Spinal cord (tissue), 9 donors: ENCODE measurements at regions not wholly inside any gene's neighbourhood (a gene's known extent, or its start where the extent isn't known, plus 50 kb on each side); places are given as distances from the start of the nearest gene placed in this dataset.
A peak's percentile ranks its signal among the peaks of the same experiment; 100 is the strongest.

ENCODE experiments used
- DNase-seq, 6 donors: peaks; one replicate each; pipeline versions ENCODE4 v3.0.0 to v3.0.0-alpha.2; 2013 to 2015; ENCODE audit warnings: low spot score in 6 of 6, low read depth in 4 of 6
- H3K27ac ChIP-seq: one replicate; pipeline ENCODE4 v1.5.1; 2013; ENCODE audit warnings: low read depth, low read length, control low read depth
- H3K27me3 ChIP-seq: one replicate; pipeline ENCODE4 v1.6.1; 2013; ENCODE audit warnings: low read length; ENCODE audit not compliant: control insufficient read depth, insufficient read depth
- H3K36me3 ChIP-seq: one replicate; pipeline ENCODE4 v1.6.1; 2013; ENCODE audit warnings: low read length; ENCODE audit not compliant: control insufficient read depth, insufficient read depth
- H3K4me1 ChIP-seq: one replicate; pipeline ENCODE4 v1.6.1; 2013; ENCODE audit warnings: low read length; ENCODE audit not compliant: control insufficient read depth, insufficient read depth
- H3K4me3 ChIP-seq: one replicate; pipeline ENCODE4 v1.5.1; 2013; ENCODE audit warnings: low read depth, low read length, control low read depth
- H3K9me3 ChIP-seq: one replicate; pipeline ENCODE4 v1.6.1; 2013; ENCODE audit warnings: low read length; ENCODE audit not compliant: control insufficient read depth, insufficient read depth
- WGBS: methylation state at CpG from one replicate; pipeline ENCODE4 v1.1.5; 2013; ENCODE audit warnings: missing lambda C conversion rate; ENCODE audit not compliant: insufficient coverage; 5-methylcytosine and 5-hydroxymethylcytosine counted together
- donor health status: healthy.

- Histone ChIP-seq H3K4me3 (no peak overlapping the region), H3K4me1 (no peaks in the 10 kb centered on the region), H3K9me3 (no peaks in the 10 kb centered on the region), H3K27me3 (no peaks in the 10 kb centered on the region), H3K27ac (no peak overlapping the region), H3K36me3 (no peaks in the 10 kb centered on the region)
- WGBS, result 76% methylated on average over 9 of the region's 13 CpGs
- peak in 1 of 6 donors; percentile 57 for DNase-seq
Measured at GRCh38 chr13:111861766-111862366, 205.1 kb upstream of the SOX1 start.

GRCh38 chr13:111862836-111863815, 203.8 kb upstream of the SOX1 start:
- no peak overlapping the region for H3K4me3 ChIP-seq
- H3K27ac ChIP-seq, result no peak overlapping the region
- H3K36me3 ChIP-seq, result no peaks in the 10 kb centered on the region
- peaks cover 2% of the 10 kb centered on the region for H3K9me3 ChIP-seq
- no peak for DNase-seq
- H3K4me1 ChIP-seq, result no peaks in the 10 kb centered on the region
- no peaks in the 10 kb centered on the region for H3K27me3 ChIP-seq
- WGBS, result 90% methylated on average over 20 of the region's 33 CpGs

GRCh38 chr13:111864566-111864965, 202.4 kb upstream of the SOX1 start:
- no peaks in the 10 kb centered on the region for H3K36me3 ChIP-seq
- H3K4me3 ChIP-seq, result no peak overlapping the region
- 100% methylated on average over 4 of the region's 12 CpGs for WGBS
- H3K27me3 ChIP-seq, result no peaks in the 10 kb centered on the region
- H3K4me1 ChIP-seq, result no peaks in the 10 kb centered on the region
- H3K27ac ChIP-seq, result no peak overlapping the region
- peaks cover 2% of the 10 kb centered on the region for H3K9me3 ChIP-seq
- no peak for DNase-seq

GRCh38 chr13:111865046-111865445, 201.9 kb upstream of the SOX1 start:
- Histone ChIP-seq H3K27ac (no peak overlapping the region), H3K36me3 (no peaks in the 10 kb centered on the region), H3K4me3 (no peak overlapping the region), H3K4me1 (no peaks in the 10 kb centered on the region), H3K27me3 (no peaks in the 10 kb centered on the region), H3K9me3 (peaks cover 2% of the 10 kb centered on the region)
- 80% methylated on average over 6 of the region's 7 CpGs for WGBS
- no peak for DNase-seq

GRCh38 chr13:111865826-111866225, 201.1 kb upstream of the SOX1 start:
- Histone ChIP-seq H3K27me3 (no peaks in the 10 kb centered on the region), H3K4me3 (no peak overlapping the region), H3K4me1 (no peaks in the 10 kb centered on the region), H3K27ac (no peak overlapping the region), H3K36me3 (no peaks in the 10 kb centered on the region), H3K9me3 (peaks cover 2% of the 10 kb centered on the region)
- 90% methylated on average over 7 of the region's 8 CpGs for WGBS
- DNase-seq, result no peak

- Histone ChIP-seq H3K36me3 (no peaks in the 10 kb centered on the region), H3K27me3 (no peaks in the 10 kb centered on the region), H3K27ac (no peak overlapping the region), H3K9me3 (peaks cover 2% of the 10 kb centered on the region), H3K4me3 (no peak overlapping the region), H3K4me1 (no peaks in the 10 kb centered on the region)
- no peak for DNase-seq
- WGBS, result 97% methylated on average over 4 of the region's 11 CpGs
Measured at GRCh38 chr13:111866731-111867245, 200.2 kb upstream of the SOX1 start.

- no CpG with 5 or more reads among the region's 1 CpG for WGBS
- Histone ChIP-seq H3K27ac (no peak overlapping the region), H3K9me3 (peaks cover 2% of the 10 kb centered on the region)
Measured at GRCh38 chr13:111867657-111868056, 199.3 kb upstream of the SOX1 start.

GRCh38 chr13:111868716-111869115, 198.2 kb upstream of the SOX1 start:
- Histone ChIP-seq H3K4me1 (no peaks in the 10 kb centered on the region), H3K9me3 (peaks cover 2% of the 10 kb centered on the region), H3K4me3 (no peak overlapping the region), H3K27ac (no peak overlapping the region), H3K27me3 (no peaks in the 10 kb centered on the region), H3K36me3 (no peaks in the 10 kb centered on the region)
- WGBS, result 90% methylated on average over 2 of the region's 3 CpGs
- no peak for DNase-seq

More at GRCh38 chr13:111867657-111868056, 199.3 kb upstream of the SOX1 start:
- no peaks in the 10 kb centered on the region for H3K4me1 ChIP-seq
- H3K4me3 ChIP-seq, result no peak overlapping the region
- no peaks in the 10 kb centered on the region for H3K27me3 ChIP-seq
- no peaks in the 10 kb centered on the region for H3K36me3 ChIP-seq
- DNase-seq, result no peak

- DNase-seq, result no peak
- Histone ChIP-seq H3K27ac (no peak overlapping the region), H3K36me3 (no peaks in the 10 kb centered on the region), H3K4me3 (no peak overlapping the region), H3K9me3 (peaks cover 2% of the 10 kb centered on the region), H3K27me3 (no peaks in the 10 kb centered on the region), H3K4me1 (no peaks in the 10 kb centered on the region)
- 88% methylated on average over 10 of the region's 12 CpGs for WGBS
Measured at GRCh38 chr13:111872475-111873150, 194.3 kb upstream of the SOX1 start.
